ENCODE measurements at regions not wholly inside any gene's neighbourhood (a gene's known extent, or its start where the extent isn't known, plus 50 kb on each side); places are given as distances from the start of the nearest gene placed in this dataset.

GRCh38 chr17:6240001-6240400 lies 169.8 kb downstream of the WSCD1 start:
- no peak overlapping the region for H3K27ac ChIP-seq (ENCODE audit: low read depth)
- no peaks in the 10 kb centered on the region for H3K36me3 ChIP-seq (ENCODE audit: insufficient read depth)
- no peak for DNase-seq (ENCODE audit: extremely low spot score)
- no peaks in the 10 kb centered on the region for H3K4me1 ChIP-seq (ENCODE audit: insufficient read depth)
- 78% methylated on average over 3 of the region's 3 CpGs for WGBS
- H3K4me3 ChIP-seq (ENCODE audit: low read depth, low read length): no peak overlapping the region

- Histone ChIP-seq H3K27ac (ENCODE audit: low read depth) (no peak overlapping the region), H3K4me3 (ENCODE audit: low read depth, low read length) (no peak overlapping the region), H3K36me3 (ENCODE audit: insufficient read depth) (no peaks in the 10 kb centered on the region), H3K4me1 (ENCODE audit: insufficient read depth) (no peaks in the 10 kb centered on the region)
- no peak for DNase-seq (ENCODE audit: extremely low spot score)
- WGBS: 60% methylated on average over 10 of the region's 10 CpGs
Observed at GRCh38 chr17:6239241-6239798, 169.1 kb downstream of the WSCD1 start.

GRCh38 chr17:6233856-6234255 lies 163.7 kb downstream of the WSCD1 start:
- Histone ChIP-seq H3K27ac (ENCODE audit: low read depth) (no peak overlapping the region), H3K4me1 (ENCODE audit: insufficient read depth) (no peaks in the 10 kb centered on the region), H3K4me3 (ENCODE audit: low read depth, low read length) (no peak overlapping the region), H3K36me3 (ENCODE audit: insufficient read depth) (no peaks in the 10 kb centered on the region)
- 72% methylated on average over 3 of the region's 3 CpGs for WGBS
- no peak for DNase-seq (ENCODE audit: extremely low spot score)

- no peak overlapping the region for H3K4me3 ChIP-seq (ENCODE audit: low read depth, low read length)
- no peaks in the 10 kb centered on the region for H3K4me1 ChIP-seq (ENCODE audit: insufficient read depth)
- no peak overlapping the region for H3K27ac ChIP-seq (ENCODE audit: low read depth)
- no peak for DNase-seq (ENCODE audit: extremely low spot score)
- H3K36me3 ChIP-seq (ENCODE audit: insufficient read depth): no peaks in the 10 kb centered on the region
- WGBS: 69% methylated on average over 4 of the region's 4 CpGs
Observed at GRCh38 chr17:6233339-6233738, 163.2 kb downstream of the WSCD1 start.

GRCh38 chr17:6232732-6233101 lies 162.5 kb downstream of the WSCD1 start:
- DNase-seq (ENCODE audit: extremely low spot score): no peak
- Histone ChIP-seq H3K4me3 (ENCODE audit: low read depth, low read length) (no peak overlapping the region), H3K36me3 (ENCODE audit: insufficient read depth) (no peaks in the 10 kb centered on the region), H3K4me1 (ENCODE audit: insufficient read depth) (no peaks in the 10 kb centered on the region), H3K27ac (ENCODE audit: low read depth) (no peak overlapping the region)
- WGBS: 75% methylated on average over 12 of the region's 12 CpGs

- 61% methylated on average over 21 of the region's 21 CpGs for WGBS
- Histone ChIP-seq H3K4me1 (ENCODE audit: insufficient read depth) (no peaks in the 10 kb centered on the region), H3K4me3 (ENCODE audit: low read depth, low read length) (no peak overlapping the region), H3K27ac (ENCODE audit: low read depth) (no peak overlapping the region), H3K36me3 (ENCODE audit: insufficient read depth) (no peaks in the 10 kb centered on the region)
- no peak for DNase-seq (ENCODE audit: extremely low spot score)
Observed at GRCh38 chr17:6231886-6232731, 161.9 kb downstream of the WSCD1 start.

GRCh38 chr17:6231465-6231864 lies 161.3 kb downstream of the WSCD1 start:
- H3K4me3 ChIP-seq (ENCODE audit: low read depth, low read length): no peak overlapping the region
- no peak for DNase-seq (ENCODE audit: extremely low spot score)
- WGBS: 83% methylated on average over 8 of the region's 8 CpGs

GRCh38 chr17:6218333-6218732 lies 148.2 kb downstream of the WSCD1 start:
- H3K4me1 ChIP-seq (ENCODE audit: insufficient read depth): no peaks in the 10 kb centered on the region
- H3K4me3 ChIP-seq (ENCODE audit: low read depth, low read length): no peak overlapping the region
- 85% methylated on average over 7 of the region's 7 CpGs for WGBS
- H3K36me3 ChIP-seq (ENCODE audit: insufficient read depth): no peaks in the 10 kb centered on the region
- no peak for DNase-seq (ENCODE audit: extremely low spot score)
- no peak overlapping the region for H3K27ac ChIP-seq (ENCODE audit: low read depth)

More at GRCh38 chr17:6231465-6231864, 161.3 kb downstream of the WSCD1 start:
- Histone ChIP-seq H3K27ac (ENCODE audit: low read depth) (no peak overlapping the region), H3K4me1 (ENCODE audit: insufficient read depth) (no peaks in the 10 kb centered on the region), H3K36me3 (ENCODE audit: insufficient read depth) (no peaks in the 10 kb centered on the region)

- DNase-seq (ENCODE audit: extremely low spot score): no peak
- no peaks in the 10 kb centered on the region for H3K4me1 ChIP-seq (ENCODE audit: insufficient read depth)
- WGBS: 85% methylated on average over 13 of the region's 13 CpGs
- no peaks in the 10 kb centered on the region for H3K36me3 ChIP-seq (ENCODE audit: insufficient read depth)
- no peak overlapping the region for H3K4me3 ChIP-seq (ENCODE audit: low read depth, low read length)
- no peak overlapping the region for H3K27ac ChIP-seq (ENCODE audit: low read depth)
Observed at GRCh38 chr17:6215071-6216035, 145.2 kb downstream of the WSCD1 start.

GRCh38 chr17:6213859-6214258 lies 143.7 kb downstream of the WSCD1 start:
- no peaks in the 10 kb centered on the region for H3K4me1 ChIP-seq (ENCODE audit: insufficient read depth)
- no peak overlapping the region for H3K4me3 ChIP-seq (ENCODE audit: low read depth, low read length)
- no peak for DNase-seq (ENCODE audit: extremely low spot score)
- no peak overlapping the region for H3K27ac ChIP-seq (ENCODE audit: low read depth)
- WGBS: 89% methylated on average over 4 of the region's 4 CpGs
- no peaks in the 10 kb centered on the region for H3K36me3 ChIP-seq (ENCODE audit: insufficient read depth)

- DNase-seq (ENCODE audit: extremely low spot score): no peak
- 79% methylated on average over 5 of the region's 5 CpGs for WGBS
- Histone ChIP-seq H3K4me3 (ENCODE audit: low read depth, low read length) (no peak overlapping the region), H3K4me1 (ENCODE audit: insufficient read depth) (no peaks in the 10 kb centered on the region), H3K27ac (ENCODE audit: low read depth) (no peak overlapping the region), H3K36me3 (ENCODE audit: insufficient read depth) (no peaks in the 10 kb centered on the region)
Observed at GRCh38 chr17:6212766-6213165, 142.6 kb downstream of the WSCD1 start.

- Histone ChIP-seq H3K4me3 (ENCODE audit: low read depth, low read length) (no peak overlapping the region), H3K4me1 (ENCODE audit: insufficient read depth) (no peaks in the 10 kb centered on the region), H3K27ac (ENCODE audit: low read depth) (no peak overlapping the region), H3K36me3 (ENCODE audit: insufficient read depth) (no peaks in the 10 kb centered on the region)
- 78% methylated on average over 5 of the region's 5 CpGs for WGBS
- DNase-seq (ENCODE audit: extremely low spot score): no peak
Observed at GRCh38 chr17:6209829-6210228, 139.7 kb downstream of the WSCD1 start.

- WGBS: 82% methylated on average over 16 of the region's 16 CpGs
- no peak overlapping the region for H3K27ac ChIP-seq (ENCODE audit: low read depth)
- H3K4me3 ChIP-seq (ENCODE audit: low read depth, low read length): no peak overlapping the region
- H3K36me3 ChIP-seq (ENCODE audit: insufficient read depth): no peaks in the 10 kb centered on the region
- H3K4me1 ChIP-seq (ENCODE audit: insufficient read depth): no peaks in the 10 kb centered on the region
- DNase-seq (ENCODE audit: extremely low spot score): no peak
Observed at GRCh38 chr17:6208608-6209180, 138.5 kb downstream of the WSCD1 start.
